Panc1 (cell line): ENCODE measurements at regions not wholly inside any gene's neighbourhood (a gene's known extent, or its start where the extent isn't known, plus 50 kb on each side); places are given as distances from the start of the nearest gene placed in this dataset.

Experiments
- CTCF ChIP-seq: fragments of 450-650 bp; IDR thresholded peaks from 2 replicates; pipeline ENCODE4 v1.5.1; 2017; ENCODE audit warnings: mild to moderate bottlenecking
- POLR2AphosphoS5 ChIP-seq: IDR thresholded peaks from 2 replicates; pipeline ENCODE4 v1.6.1; 2012; ENCODE audit warnings: mild to moderate bottlenecking, low read depth, low read length, moderate library complexity
- SIN3A ChIP-seq: IDR thresholded peaks from 2 replicates; pipeline ENCODE4 v1.6.1; 2012; ENCODE audit warnings: low read depth, mild to moderate bottlenecking, low read length, moderate library complexity, borderline replicate concordance; ENCODE audit not compliant: insufficient read depth

GRCh38 chr7:114021135-114021534 lies 102.3 kb upstream of the PPP1R3A start:
- TF ChIP-seq CTCF (no peak), SIN3A (no peak), POLR2AphosphoS5 (no peak)
